SKM-1 (cell line): ENCODE measurements at regions not wholly inside any gene's neighbourhood (a gene's known extent, or its start where the extent isn't known, plus 50 kb on each side); places are given as distances from the start of the nearest gene placed in this dataset.
"Not testable (repeated sequence)": the region's sequence is repeated elsewhere in the genome, so short reads cannot be mapped to it uniquely, and the experiment has no call there.

Experiments
- DNase-seq: peaks from one replicate; lab custom pipeline; 2025; ENCODE audit not compliant: unreplicated experiment; lab: John Stamatoyannopoulos, UW

- no peak for DNase-seq
These were observed 156.1 kb downstream of the ZNF664 start for GRCh38 chr12:124129132-124129531.

GRCh38 chr12:124130691-124131591, 157.9 kb downstream of the ZNF664 start:
- no peak for DNase-seq

GRCh38 chr12:124131659-124132058, 158.6 kb downstream of the ZNF664 start:
- no peak for DNase-seq

GRCh38 chr12:124132530-124132929, 159.5 kb downstream of the ZNF664 start:
- no peak for DNase-seq

- DNase-seq: no peak
These were observed 158.1 kb upstream of the RFLNA start for GRCh38 chr12:124136796-124137195.

- no peak for DNase-seq
These were observed 153.9 kb upstream of the RFLNA start for GRCh38 chr12:124140944-124141486.

GRCh38 chr12:124141611-124142010, 153.3 kb upstream of the RFLNA start:
- not testable (repeated sequence) for DNase-seq

- DNase-seq: no peak
These were observed 152.4 kb upstream of the RFLNA start for GRCh38 chr12:124142395-124143035.

- no peak for DNase-seq
These were observed 151.2 kb upstream of the RFLNA start for GRCh38 chr12:124143726-124144125.

GRCh38 chr12:124144531-124145194, 150.2 kb upstream of the RFLNA start:
- DNase-seq: no peak

GRCh38 chr12:124147027-124147426, 147.9 kb upstream of the RFLNA start:
- DNase-seq: no peak

- no peak for DNase-seq
These were observed 147.3 kb upstream of the RFLNA start for GRCh38 chr12:124147575-124147974.

GRCh38 chr12:124148481-124149273, 146.2 kb upstream of the RFLNA start:
- DNase-seq: no peak

- DNase-seq: no peak
These were observed 145.6 kb upstream of the RFLNA start for GRCh38 chr12:124149287-124149686.

GRCh38 chr12:124150168-124150567, 144.7 kb upstream of the RFLNA start:
- no peak for DNase-seq

- DNase-seq: no peak
These were observed 143.3 kb upstream of the RFLNA start for GRCh38 chr12:124151583-124151982.

GRCh38 chr12:124152731-124153130, 142.2 kb upstream of the RFLNA start:
- no peak for DNase-seq

- DNase-seq: no peak
These were observed 141.5 kb upstream of the RFLNA start for GRCh38 chr12:124153392-124153791.

GRCh38 chr12:124157406-124157805, 137.5 kb upstream of the RFLNA start:
- DNase-seq: no peak

- no peak for DNase-seq
These were observed 135.2 kb upstream of the RFLNA start for GRCh38 chr12:124159655-124160054.
